ENCODE measurements at regions not wholly inside any gene's neighbourhood (a gene's known extent, or its start where the extent isn't known, plus 50 kb on each side); places are given as distances from the start of the nearest gene placed in this dataset.
A peak's percentile ranks its signal among the peaks of the same experiment; 100 is the strongest.

GRCh38 chr4:181507938-181508337 is 735.3 kb upstream of the TENM3 start:
- DNase-seq = no peak

- DNase-seq = no peak
Measured at GRCh38 chr4:181508601-181509000, 734.6 kb upstream of the TENM3 start.

- no peak for DNase-seq
Measured at GRCh38 chr4:181509073-181509472, 734.1 kb upstream of the TENM3 start.

GRCh38 chr4:181517491-181517890 is 725.7 kb upstream of the TENM3 start:
- DNase-seq = no peak

GRCh38 chr4:181520790-181521189 is 722.4 kb upstream of the TENM3 start:
- no peak for DNase-seq

GRCh38 chr4:181523973-181524372 is 719.2 kb upstream of the TENM3 start:
- DNase-seq = no peak

GRCh38 chr4:181524499-181524898 is 718.7 kb upstream of the TENM3 start:
- no peak for DNase-seq

- DNase-seq = no peak
Measured at GRCh38 chr4:181525634-181526033, 717.6 kb upstream of the TENM3 start.

GRCh38 chr4:181528570-181529184 is 714.5 kb upstream of the TENM3 start:
- DNase-seq = peak; percentile 79

GRCh38 chr4:181529537-181529936 is 713.7 kb upstream of the TENM3 start:
- DNase-seq = no peak

- DNase-seq = no peak
Measured at GRCh38 chr4:181536196-181536746, 706.9 kb upstream of the TENM3 start.

- no peak for DNase-seq
Measured at GRCh38 chr4:181536811-181537434, 706.3 kb upstream of the TENM3 start.

GRCh38 chr4:181538431-181538830 is 704.8 kb upstream of the TENM3 start:
- no peak for DNase-seq

- DNase-seq = no peak
Measured at GRCh38 chr4:181541396-181541795, 701.8 kb upstream of the TENM3 start.

- DNase-seq = peak; percentile 7
Measured at GRCh38 chr4:181548873-181549575, 694.2 kb upstream of the TENM3 start.

- DNase-seq = no peak
Measured at GRCh38 chr4:181549576-181550188, 693.5 kb upstream of the TENM3 start.

- no peak for DNase-seq
Measured at GRCh38 chr4:181550381-181550780, 692.8 kb upstream of the TENM3 start.

GRCh38 chr4:181559637-181560036 is 683.6 kb upstream of the TENM3 start:
- DNase-seq = no peak

- DNase-seq = no peak
Measured at GRCh38 chr4:181562399-181562798, 680.8 kb upstream of the TENM3 start.

- DNase-seq = no peak
Measured at GRCh38 chr4:181564625-181565024, 678.6 kb upstream of the TENM3 start.

GRCh38 chr4:181566490-181566889 is 676.7 kb upstream of the TENM3 start:
- no peak for DNase-seq

- DNase-seq = peak; percentile 63
Measured at GRCh38 chr4:181569553-181569952, 673.6 kb upstream of the TENM3 start.

GRCh38 chr4:181578911-181579310 is 664.3 kb upstream of the TENM3 start:
- DNase-seq = no peak

- DNase-seq = no peak
Measured at GRCh38 chr4:181579486-181579885, 663.7 kb upstream of the TENM3 start.
